SK-N-SH treated with all-trans-retinoic acid at 6 μM for 48 hours (cell line): ENCODE measurements at regions not wholly inside any gene's neighbourhood (a gene's known extent, or its start where the extent isn't known, plus 50 kb on each side); places are given as distances from the start of the nearest gene placed in this dataset.

Experiments used
- ARNTL ChIP-seq: fragments of 450-650 bp; formaldehyde crosslinking; IDR thresholded peaks from 2 replicates; pipeline ENCODE4 v1.5.0; 2020; ENCODE audit warnings: low read depth, mild to moderate bottlenecking, moderate library complexity, borderline replicate concordance
- ISL1 ChIP-seq: fragments of 250-450 bp; sonication (Bioruptor Pico); IDR thresholded peaks from 2 replicates; pipeline ENCODE4 v2.1.2; 2022; ENCODE audit warnings: mild to moderate bottlenecking, moderate library complexity
- PATZ1 ChIP-seq: fragments of 250-450 bp; sonication (Bioruptor Pico); IDR thresholded peaks from 2 replicates; pipeline ENCODE4 v1.8.0; 2020; ENCODE audit warnings: mild to moderate bottlenecking, moderate library complexity, borderline replicate concordance
- ZNF565 ChIP-seq: fragments of 450-650 bp; formaldehyde crosslinking; conservative IDR thresholded peaks from 2 replicates; pipeline ENCODE4 v1.5.0; 2020; ENCODE audit warnings: low read depth, mild to moderate bottlenecking, moderate library complexity

- TF ChIP-seq PATZ1 (CRISPR knock-in tag): no peak
- TF ChIP-seq ZNF565: no peak
- TF ChIP-seq ISL1 (CRISPR knock-in tag): no peak
- no peak for TF ChIP-seq ARNTL
Observed at GRCh38 chrX:102787283-102787682, 66.7 kb downstream of the GPRASP3 start.
